ENCODE measurements at regions not wholly inside any gene's neighbourhood (a gene's known extent, or its start where the extent isn't known, plus 50 kb on each side); places are given as distances from the start of the nearest gene placed in this dataset.

GRCh38 chr21:28142697-28143096, 850.0 kb downstream of the LTN1 start:
- intact Hi-C loops (cut with micrococcal nuclease), result no loop called here
- ChIA-PET CTCF (interaction anchor here (1.0 kb wide), 1 partner anchor 41 kb away, joined by 3 read pairs; no protein-coding TSS in a partner anchor), POLR2A (interaction anchor here (1.6 kb wide), 1 partner anchor 11 kb away, joined by 5 read pairs; no protein-coding TSS in a partner anchor)
- Mint-ChIP-seq H3K27me3 (ENCODE audit: insufficient read depth, unreplicated experiment) (no peaks in the 10 kb centered on the region), H3K4me1 (ENCODE audit: insufficient read depth, unreplicated experiment) (peaks cover 6% of the 10 kb centered on the region), H3K27ac (ENCODE audit: low read depth, unreplicated experiment) (peak overlapping the region; percentile 6), H3K9me3 (ENCODE audit: unreplicated experiment) (peaks cover 8% of the 10 kb centered on the region), H3K36me3 (ENCODE audit: insufficient read depth, unreplicated experiment) (no peaks in the 10 kb centered on the region), H3K4me3 (ENCODE audit: unreplicated experiment) (no peak overlapping the region)
- peak; percentile 55 for DNase-seq (ENCODE audit: unreplicated experiment)
- TF ChIP-seq, protein P1, sequence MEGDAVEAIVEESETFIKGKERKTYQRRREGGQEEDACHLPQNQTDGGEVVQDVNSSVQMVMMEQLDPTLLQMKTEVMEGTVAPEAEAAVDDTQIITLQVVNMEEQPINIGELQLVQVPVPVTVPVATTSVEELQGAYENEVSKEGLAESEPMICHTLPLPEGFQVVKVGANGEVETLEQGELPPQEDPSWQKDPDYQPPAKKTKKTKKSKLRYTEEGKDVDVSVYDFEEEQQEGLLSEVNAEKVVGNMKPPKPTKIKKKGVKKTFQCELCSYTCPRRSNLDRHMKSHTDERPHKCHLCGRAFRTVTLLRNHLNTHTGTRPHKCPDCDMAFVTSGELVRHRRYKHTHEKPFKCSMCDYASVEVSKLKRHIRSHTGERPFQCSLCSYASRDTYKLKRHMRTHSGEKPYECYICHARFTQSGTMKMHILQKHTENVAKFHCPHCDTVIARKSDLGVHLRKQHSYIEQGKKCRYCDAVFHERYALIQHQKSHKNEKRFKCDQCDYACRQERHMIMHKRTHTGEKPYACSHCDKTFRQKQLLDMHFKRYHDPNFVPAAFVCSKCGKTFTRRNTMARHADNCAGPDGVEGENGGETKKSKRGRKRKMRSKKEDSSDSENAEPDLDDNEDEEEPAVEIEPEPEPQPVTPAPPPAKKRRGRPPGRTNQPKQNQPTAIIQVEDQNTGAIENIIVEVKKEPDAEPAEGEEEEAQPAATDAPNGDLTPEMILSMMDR (IDR thresholded peaks at IDR 0.05; ENCODE audit: unreplicated experiment), result no peak
- BruUV-seq (replicated peaks), result no TSS peak

DNA sequence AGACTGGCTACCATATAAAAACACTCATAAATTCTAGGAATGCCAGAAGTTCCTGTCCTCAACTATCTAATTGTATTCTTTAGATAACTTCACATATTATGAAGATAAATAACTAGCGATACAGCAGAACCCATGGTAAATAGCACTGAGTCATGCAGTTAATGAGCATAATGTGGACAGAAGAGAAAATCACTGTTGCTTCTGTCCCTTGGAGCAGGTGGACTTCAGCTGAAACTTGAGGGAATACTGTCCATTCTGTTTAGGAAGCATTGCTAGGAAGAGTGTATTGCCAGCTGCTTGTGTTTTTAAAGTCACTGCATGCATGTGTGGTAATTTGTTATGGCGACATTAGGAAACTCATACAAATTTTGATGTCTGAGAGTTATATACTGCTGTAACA, 854.4 kb downstream of the LTN1 start:
- peaks cover 6% of the 10 kb centered on the region for H3K4me1 Mint-ChIP-seq (ENCODE audit: insufficient read depth, unreplicated experiment)
- peaks cover 8% of the 10 kb centered on the region for H3K9me3 Mint-ChIP-seq (ENCODE audit: unreplicated experiment)
- BruUV-seq (replicated peaks), result no TSS peak
- DNase-seq (ENCODE audit: unreplicated experiment), result no peak
- no peaks in the 10 kb centered on the region for H3K36me3 Mint-ChIP-seq (ENCODE audit: insufficient read depth, unreplicated experiment)
- ChIA-PET POLR2A (no interaction called here), CTCF (interaction anchor here (0.6 kb wide), 2 partner anchors 335 to 607 kb away, joined by 3 read pairs; no protein-coding TSS in a partner anchor)
- no peak overlapping the region for H3K27ac Mint-ChIP-seq (ENCODE audit: low read depth, unreplicated experiment)
- H3K27me3 Mint-ChIP-seq (ENCODE audit: insufficient read depth, unreplicated experiment), result no peaks in the 10 kb centered on the region
- intact Hi-C loops (cut with micrococcal nuclease), result no loop called here
- no peak overlapping the region for H3K4me3 Mint-ChIP-seq (ENCODE audit: unreplicated experiment)
- TF ChIP-seq, protein P1 (IDR thresholded peaks at IDR 0.05; ENCODE audit: unreplicated experiment), result no peak

DNA sequence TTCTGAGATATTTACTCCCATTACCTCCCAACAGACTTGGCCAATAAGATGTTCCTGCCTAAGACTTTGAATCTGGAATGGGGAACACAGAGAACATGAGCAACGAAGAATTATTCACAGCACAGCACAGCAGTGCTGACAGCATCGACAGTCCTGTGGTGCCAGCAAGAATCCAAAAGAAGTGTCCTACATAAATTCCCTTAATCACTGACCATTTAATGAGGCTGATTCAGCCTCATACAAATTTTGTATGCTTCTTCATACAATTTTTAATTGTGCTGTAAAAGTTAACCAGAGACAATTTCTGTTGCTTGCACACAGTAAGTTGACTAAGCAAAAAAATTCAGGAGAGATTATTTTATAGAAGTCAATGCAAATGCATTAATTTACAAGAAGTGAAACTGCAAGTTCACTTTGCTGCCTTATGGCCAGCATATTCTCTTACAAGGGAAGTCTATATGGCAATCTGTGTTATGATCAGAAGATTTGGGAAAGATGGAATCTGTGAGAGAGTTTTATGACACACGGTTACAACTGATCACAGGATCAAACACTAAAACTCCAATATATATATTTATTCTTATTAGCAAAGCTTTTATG, 855.9 kb downstream of the LTN1 start:
- TF ChIP-seq, protein P1 (IDR thresholded peaks at IDR 0.05; ENCODE audit: unreplicated experiment), result no peak
- ChIA-PET POLR2A (no interaction called here), CTCF (no interaction called here)
- Mint-ChIP-seq H3K27me3 (ENCODE audit: insufficient read depth, unreplicated experiment) (no peaks in the 10 kb centered on the region), H3K36me3 (ENCODE audit: insufficient read depth, unreplicated experiment) (no peaks in the 10 kb centered on the region), H3K27ac (ENCODE audit: low read depth, unreplicated experiment) (no peak overlapping the region), H3K4me1 (ENCODE audit: insufficient read depth, unreplicated experiment) (no peaks in the 10 kb centered on the region), H3K4me3 (ENCODE audit: unreplicated experiment) (no peak overlapping the region), H3K9me3 (ENCODE audit: unreplicated experiment) (peaks cover 8% of the 10 kb centered on the region)
- intact Hi-C loops (cut with micrococcal nuclease), result no loop called here
- no TSS peak for BruUV-seq (replicated peaks)
- no peak for DNase-seq (ENCODE audit: unreplicated experiment)

- CTCF ChIA-PET, result interaction anchor here (0.6 kb wide), 1 partner anchor 41 kb away, joined by 3 read pairs; no protein-coding TSS in a partner anchor
- TF ChIP-seq, protein P1 (IDR thresholded peaks at IDR 0.05; ENCODE audit: unreplicated experiment), result no peak
- POLR2A ChIA-PET, result interaction anchor here (0.6 kb wide), 1 partner anchor 11 kb away, joined by 6 read pairs; no protein-coding TSS in a partner anchor
- no peaks in the 10 kb centered on the region for H3K27me3 Mint-ChIP-seq (ENCODE audit: insufficient read depth, unreplicated experiment)
- H3K36me3 Mint-ChIP-seq (ENCODE audit: insufficient read depth, unreplicated experiment), result no peaks in the 10 kb centered on the region
- peaks cover 8% of the 10 kb centered on the region for H3K9me3 Mint-ChIP-seq (ENCODE audit: unreplicated experiment)
- DNase-seq (ENCODE audit: unreplicated experiment), result no peak
- intact Hi-C loops (cut with micrococcal nuclease), result no loop called here
- no TSS peak for BruUV-seq (replicated peaks)
- H3K4me1 Mint-ChIP-seq (ENCODE audit: insufficient read depth, unreplicated experiment), result no peaks in the 10 kb centered on the region
- H3K27ac Mint-ChIP-seq (ENCODE audit: low read depth, unreplicated experiment), result no peak overlapping the region
- H3K4me3 Mint-ChIP-seq (ENCODE audit: unreplicated experiment), result no peak overlapping the region
Observed at GRCh38 chr21:28135646-28136045, 857.0 kb downstream of the LTN1 start.

All from MCF 10A (cell line).